Testis (tissue), 2 donors: ENCODE measurements at regions not wholly inside any gene's neighbourhood (a gene's known extent, or its start where the extent isn't known, plus 50 kb on each side); places are given as distances from the start of the nearest gene placed in this dataset.

Experiments
- DNase-seq: peaks from one replicate; pipeline ENCODE4 v3.0.0-alpha.2; 2019
- H3K27ac ChIP-seq, 2 donors: fragments of 200-600 bp; sonication (generic); one replicate each; pipeline ENCODE4 v1.5.1; 2019
- H3K27me3 ChIP-seq: fragments of 200-600 bp; sonication (generic); one replicate; pipeline ENCODE4 v1.5.1; 2019
- H3K36me3 ChIP-seq: fragments of 200-600 bp; sonication (generic); one replicate; pipeline ENCODE4 v1.5.1; 2017; ENCODE audit warnings: low read depth; ENCODE audit errors: missing control alignments
- H3K4me1 ChIP-seq: fragments of 200-600 bp; sonication (generic); one replicate; pipeline ENCODE4 v1.5.1; 2019
- H3K4me3 ChIP-seq, 2 donors: fragments of 200-600 bp; sonication (generic); one replicate each; pipeline ENCODE4 v1.5.1; 2017 to 2019
- H3K9me3 ChIP-seq: fragments of 200-600 bp; sonication (generic); one replicate; pipeline ENCODE4 v1.5.1; 2017
- POLR2A ChIP-seq: fragments of 450-650 bp; IDR thresholded peaks from one replicate; pipeline ENCODE4 v1.6.1; 2017; ENCODE audit warnings: antibody characterized with exemption, mild to moderate bottlenecking, moderate library complexity
- WGBS, 2 donors: methylation state at CpG; one replicate each; pipeline ENCODE4 v1.1.5; 2018; 5-methylcytosine and 5-hydroxymethylcytosine counted together
- intact Hi-C: fragments of 100-400 bp; cut with DNase I; formaldehyde crosslinking; loops from one replicate; pipeline ENCODE4 v1.15.1; 2023; ENCODE audit warnings: low total_unique reads
- TF ChIP-seq, protein P1 (sequence below), 3 experiments: fragments of 450-650 bp in 2 of 3; fragments of 200-600 bp in 1 of 3; sonication (generic) in 1 of 3; IDR thresholded peaks; one replicate each; pipeline ENCODE4 v1.5.1; 2016 to 2019; ENCODE audit warnings: antibody characterized with exemption in 3 of 3, mild to moderate bottlenecking in 2 of 3, moderate library complexity in 1 of 3

DNA sequence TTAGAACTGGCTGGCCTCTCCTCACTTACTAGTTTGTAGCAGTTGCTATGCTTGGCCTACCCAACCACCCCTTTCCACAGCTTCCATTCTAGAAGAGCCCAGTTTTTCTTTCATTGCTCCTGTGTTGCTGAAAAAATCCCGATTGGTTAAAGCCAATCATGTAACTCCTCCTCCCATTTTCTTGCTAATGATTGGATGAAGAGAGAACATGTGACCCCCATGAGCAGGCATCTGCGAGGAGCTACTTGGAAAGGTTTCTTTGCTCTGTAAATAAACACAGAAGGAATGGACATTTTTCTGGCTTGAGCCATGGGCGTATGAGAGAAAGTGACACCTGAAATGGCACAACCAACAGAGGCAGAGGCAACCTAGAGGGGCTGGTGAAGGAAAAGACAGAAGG, 773.8 kb upstream of the TBX3 start:
- intact Hi-C loops = no loop called here
- Histone ChIP-seq H3K27ac (no peak overlapping the region), H3K9me3 (no peaks in the 10 kb centered on the region), H3K27me3 (no peaks in the 10 kb centered on the region), H3K4me3 (peak overlapping the region in 1 of 2 donors; percentile 13), H3K4me1 (no peaks in the 10 kb centered on the region), H3K36me3 (no peaks in the 10 kb centered on the region)
- whole genome bisulfite sequencing, 2 donors = 76 to 79% methylated on average over 3 of the region's 3 CpGs
- TF ChIP-seq, protein P1, sequence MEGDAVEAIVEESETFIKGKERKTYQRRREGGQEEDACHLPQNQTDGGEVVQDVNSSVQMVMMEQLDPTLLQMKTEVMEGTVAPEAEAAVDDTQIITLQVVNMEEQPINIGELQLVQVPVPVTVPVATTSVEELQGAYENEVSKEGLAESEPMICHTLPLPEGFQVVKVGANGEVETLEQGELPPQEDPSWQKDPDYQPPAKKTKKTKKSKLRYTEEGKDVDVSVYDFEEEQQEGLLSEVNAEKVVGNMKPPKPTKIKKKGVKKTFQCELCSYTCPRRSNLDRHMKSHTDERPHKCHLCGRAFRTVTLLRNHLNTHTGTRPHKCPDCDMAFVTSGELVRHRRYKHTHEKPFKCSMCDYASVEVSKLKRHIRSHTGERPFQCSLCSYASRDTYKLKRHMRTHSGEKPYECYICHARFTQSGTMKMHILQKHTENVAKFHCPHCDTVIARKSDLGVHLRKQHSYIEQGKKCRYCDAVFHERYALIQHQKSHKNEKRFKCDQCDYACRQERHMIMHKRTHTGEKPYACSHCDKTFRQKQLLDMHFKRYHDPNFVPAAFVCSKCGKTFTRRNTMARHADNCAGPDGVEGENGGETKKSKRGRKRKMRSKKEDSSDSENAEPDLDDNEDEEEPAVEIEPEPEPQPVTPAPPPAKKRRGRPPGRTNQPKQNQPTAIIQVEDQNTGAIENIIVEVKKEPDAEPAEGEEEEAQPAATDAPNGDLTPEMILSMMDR (IDR thresholded peaks at IDR 0.05) = no peak
- no peak for TF ChIP-seq POLR2A
- DNase-seq = no peak

DNA sequence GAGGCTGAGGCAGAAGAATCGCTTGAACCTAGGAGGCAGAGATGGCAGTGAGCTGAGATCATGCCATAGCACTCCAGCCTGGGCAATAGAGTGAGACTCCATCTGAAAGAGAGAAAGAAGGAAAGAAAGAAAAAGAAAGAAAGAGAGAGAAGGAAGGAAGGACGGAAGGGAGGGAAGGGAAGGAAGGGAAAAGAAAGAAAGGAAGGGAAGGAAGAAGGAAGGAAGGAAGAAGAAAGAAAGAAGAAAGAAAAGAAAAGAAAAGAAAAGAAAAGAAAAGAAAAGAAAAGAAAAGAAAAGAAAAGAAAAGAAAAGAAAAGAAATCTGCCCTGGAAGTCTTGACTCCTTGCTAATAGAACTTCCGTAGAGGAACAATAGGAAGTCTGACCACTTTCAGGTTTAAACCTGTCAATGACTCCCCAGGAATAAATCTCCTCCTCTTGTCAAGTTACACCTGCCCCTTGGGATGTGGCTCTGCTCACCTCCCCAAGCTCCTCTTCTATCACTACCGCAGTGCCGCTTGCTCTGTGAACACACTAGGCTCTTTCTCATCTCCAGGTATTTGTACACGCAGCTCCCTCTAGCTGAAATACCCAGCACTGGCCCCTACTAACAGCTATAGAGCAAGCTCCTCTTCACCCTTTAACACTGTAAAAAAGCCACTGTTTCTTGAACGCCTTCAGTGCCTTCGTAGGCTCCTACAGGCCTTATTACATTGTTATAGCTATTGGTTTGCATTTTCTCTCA, 773.1 kb upstream of the TBX3 start:
- H3K36me3 ChIP-seq = no peaks in the 10 kb centered on the region
- H3K4me1 ChIP-seq = no peaks in the 10 kb centered on the region
- TF ChIP-seq POLR2A = no peak
- TF ChIP-seq, protein P1 (IDR thresholded peaks at IDR 0.05) = no peak
- intact Hi-C loops = no loop called here
- no peak for DNase-seq
- H3K9me3 ChIP-seq = no peaks in the 10 kb centered on the region
- H3K27me3 ChIP-seq = no peaks in the 10 kb centered on the region
- no peak overlapping the region for H3K27ac ChIP-seq
- WGBS, 2 donors = 72 to 76% methylated on average over 8 of the region's 8 CpGs
- peak overlapping the region in 1 of 2 donors; percentile 13 for H3K4me3 ChIP-seq

DNA sequence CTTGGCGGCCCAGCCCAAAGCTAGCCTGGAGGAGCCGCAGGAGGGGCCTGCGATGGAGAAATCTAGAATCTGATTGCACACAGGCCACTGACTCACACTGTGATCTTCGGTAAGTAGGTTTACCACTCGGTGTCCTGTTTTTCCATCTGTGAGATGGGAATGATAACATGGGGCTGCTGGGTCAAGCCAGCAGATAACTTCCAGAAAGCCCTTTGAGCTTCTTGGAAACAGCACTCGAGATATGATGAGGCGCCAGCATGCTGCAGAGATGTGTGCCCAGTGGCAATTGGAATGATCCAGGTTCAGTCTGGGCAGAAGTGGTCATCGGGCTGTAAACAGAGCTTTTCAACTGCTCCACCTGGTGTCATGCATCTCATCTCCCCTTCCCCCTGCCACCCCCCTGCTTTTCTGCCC, 771.3 kb upstream of the TBX3 start:
- Histone ChIP-seq H3K27me3 (no peaks in the 10 kb centered on the region), H3K4me3 (no peak overlapping the region), H3K9me3 (no peaks in the 10 kb centered on the region), H3K27ac (no peak overlapping the region), H3K4me1 (no peaks in the 10 kb centered on the region), H3K36me3 (no peaks in the 10 kb centered on the region)
- DNase-seq = no peak
- 87 to 92% methylated on average over 7 to 8 of the region's 8 CpGs for WGBS, 2 donors
- no peak for TF ChIP-seq POLR2A
- TF ChIP-seq, protein P1 (IDR thresholded peaks at IDR 0.05) = no peak
- intact Hi-C loops = no loop called here

DNA sequence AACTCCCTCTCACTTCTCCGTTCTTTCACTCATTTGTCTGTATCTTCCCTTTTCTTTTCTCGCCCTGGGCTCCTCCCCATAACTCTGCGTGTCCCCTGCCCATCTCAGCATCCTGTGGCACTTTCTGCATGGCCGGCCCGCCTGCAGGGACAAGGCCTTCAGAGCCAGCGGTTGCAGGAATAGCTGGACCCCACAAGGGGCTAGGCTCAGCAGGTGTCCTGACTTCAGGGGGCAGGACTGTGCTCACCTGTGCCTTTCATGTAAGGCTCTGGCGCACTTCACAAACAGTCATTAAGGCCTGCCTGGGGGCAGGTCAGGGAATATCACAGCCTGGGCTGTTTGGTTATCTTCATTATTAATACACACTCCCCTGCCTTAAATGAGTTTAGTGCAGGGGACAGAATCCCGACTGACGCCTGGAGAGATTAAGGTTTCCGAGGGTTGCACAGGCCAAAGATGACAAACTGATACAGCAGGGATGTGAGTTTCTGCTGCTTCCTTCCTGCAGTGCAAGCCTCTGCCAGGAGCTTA, 768.8 kb upstream of the TBX3 start:
- no peaks in the 10 kb centered on the region for H3K27me3 ChIP-seq
- no peaks in the 10 kb centered on the region for H3K36me3 ChIP-seq
- H3K4me1 ChIP-seq = no peaks in the 10 kb centered on the region
- DNase-seq = no peak
- WGBS, 2 donors = 43 to 55% methylated on average over 10 of the region's 10 CpGs
- H3K9me3 ChIP-seq = no peaks in the 10 kb centered on the region
- H3K4me3 ChIP-seq = no peak overlapping the region
- intact Hi-C loops = no loop called here
- TF ChIP-seq, protein P1 (IDR thresholded peaks at IDR 0.05) = no peak
- no peak for TF ChIP-seq POLR2A
- H3K27ac ChIP-seq = no peak overlapping the region
